ENCODE measurements at regions not wholly inside any gene's neighbourhood (a gene's known extent, or its start where the extent isn't known, plus 50 kb on each side); places are given as distances from the start of the nearest gene placed in this dataset.

DNA sequence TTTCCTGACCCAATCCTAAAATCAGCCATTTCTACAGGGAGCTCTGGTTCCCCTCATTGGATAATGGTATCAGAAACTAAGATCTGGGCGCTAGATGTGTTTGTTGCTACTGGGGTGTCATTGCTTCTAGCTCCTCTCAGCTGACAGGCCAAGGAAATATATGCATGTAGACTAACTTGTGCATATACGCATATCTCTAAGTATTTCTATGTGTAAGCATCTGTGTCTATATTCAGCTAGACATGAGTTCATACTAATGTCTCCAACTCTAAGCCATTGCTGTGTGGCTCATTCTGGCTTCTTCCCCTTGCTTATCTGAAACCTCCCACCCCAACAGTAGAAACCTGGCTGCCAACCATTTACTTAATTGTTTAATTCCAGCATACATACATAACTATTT lies 130.3 kb upstream of the MAGI3 start:
- Mint-ChIP-seq H3K36me3 (no peaks in the 10 kb centered on the region), H3K27ac (no peak overlapping the region), H3K27me3 (peaks cover 8% of the 10 kb centered on the region in 2 donors), H3K4me1 (no peaks in the 10 kb centered on the region), H3K4me3 (no peak overlapping the region), H3K9me3 (no peaks in the 10 kb centered on the region)
- DNase-seq = no peak
- no peak for ATAC-seq (replicated peaks)

DNA sequence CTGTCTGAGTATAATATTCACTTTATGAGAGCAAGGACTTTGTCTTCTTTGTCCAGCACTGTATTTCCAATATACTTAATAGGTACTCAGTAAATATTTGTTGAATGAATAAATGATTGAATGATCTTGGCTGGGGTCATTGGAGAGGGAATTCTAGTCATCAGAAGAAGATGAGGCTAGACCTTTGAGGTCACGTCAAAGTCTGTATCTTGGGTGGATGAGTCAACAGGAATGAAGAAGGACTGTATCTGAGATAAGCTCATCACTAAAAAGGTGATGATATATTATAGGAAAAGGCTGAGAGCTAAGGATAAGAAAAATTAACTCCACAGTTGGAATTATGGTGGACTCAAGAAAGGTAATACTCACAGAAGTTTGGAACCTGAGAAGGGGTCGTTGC lies 125.1 kb upstream of the MAGI3 start:
- Mint-ChIP-seq H3K36me3 (no peaks in the 10 kb centered on the region), H3K27me3 (peaks cover 8 to 10% of the 10 kb centered on the region in 2 donors), H3K9me3 (no peaks in the 10 kb centered on the region), H3K4me1 (no peaks in the 10 kb centered on the region), H3K4me3 (no peak overlapping the region), H3K27ac (no peak overlapping the region)
- ATAC-seq (replicated peaks) (no peak), DNase-seq (no peak)

DNA sequence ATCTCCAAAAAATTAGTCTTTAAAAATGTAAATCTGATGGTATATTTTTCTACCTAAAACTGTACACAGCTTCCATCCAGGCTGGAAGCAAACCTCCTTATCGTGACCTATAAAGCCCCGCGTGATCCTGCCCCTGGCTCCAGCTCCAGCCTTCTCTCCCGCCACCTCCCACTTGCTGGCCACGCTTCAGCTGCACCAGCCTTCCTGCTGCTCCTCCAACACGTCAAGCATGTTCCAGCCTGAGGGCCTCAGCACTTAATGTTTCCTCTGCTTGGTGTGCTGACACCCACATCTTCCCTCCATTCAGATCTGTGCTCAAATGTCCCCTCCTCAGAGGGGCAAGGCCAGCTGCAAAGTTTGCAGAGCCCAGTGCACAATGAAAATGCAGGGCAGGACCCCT lies 123.5 kb upstream of the MAGI3 start:
- H3K9me3 Mint-ChIP-seq = no peaks in the 10 kb centered on the region
- peaks cover 0 to 6% of the 10 kb centered on the region in 2 donors for H3K27me3 Mint-ChIP-seq
- ATAC-seq (replicated peaks) (no peak), DNase-seq (no peak)
- no peaks in the 10 kb centered on the region for H3K4me1 Mint-ChIP-seq
- H3K27ac Mint-ChIP-seq = no peak overlapping the region
- no peak overlapping the region for H3K4me3 Mint-ChIP-seq
- no peaks in the 10 kb centered on the region for H3K36me3 Mint-ChIP-seq

DNA sequence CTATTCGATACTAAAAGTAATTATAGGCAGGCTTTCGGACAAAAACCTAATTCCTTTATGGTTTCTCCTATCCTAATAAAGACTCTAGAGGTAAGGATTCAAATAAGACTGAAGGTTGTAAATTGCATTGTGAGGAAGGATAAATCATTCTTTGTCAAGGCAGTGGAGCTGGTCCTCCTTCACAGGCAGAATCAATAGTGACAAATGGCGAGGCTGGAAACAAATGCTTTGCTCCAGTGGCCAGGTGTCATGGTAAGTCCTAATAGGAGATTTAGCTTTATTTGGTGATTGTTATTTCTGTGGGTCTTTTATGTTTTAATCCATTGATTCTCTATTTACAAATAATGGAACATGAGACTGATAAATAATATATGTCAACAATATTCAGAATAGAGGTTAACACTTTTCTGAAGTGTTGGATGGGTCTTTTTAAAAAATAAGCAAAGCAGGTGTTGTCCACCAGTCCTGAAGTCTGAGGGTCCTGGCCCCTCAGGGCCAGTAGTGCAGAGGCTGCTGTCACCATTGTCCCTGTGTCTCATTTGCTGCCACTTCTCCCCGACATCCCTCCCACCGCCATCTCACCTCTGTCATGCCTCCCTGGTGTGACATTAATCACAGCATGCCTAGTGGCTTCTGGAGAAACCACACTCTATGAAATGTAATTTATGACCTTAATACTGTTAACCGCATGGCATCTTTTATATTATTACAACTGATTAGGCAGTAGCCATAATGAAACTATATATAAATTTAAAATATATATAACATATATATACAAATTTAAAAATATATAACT lies 120.9 kb upstream of the MAGI3 start:
- H3K36me3 Mint-ChIP-seq = no peaks in the 10 kb centered on the region
- no peaks in the 10 kb centered on the region for H3K9me3 Mint-ChIP-seq
- no peaks in the 10 kb centered on the region for H3K4me1 Mint-ChIP-seq
- DNase-seq (no peak), ATAC-seq (replicated peaks) (no peak)
- H3K4me3 Mint-ChIP-seq = no peak overlapping the region
- H3K27me3 Mint-ChIP-seq = peaks cover 0 to 11% of the 10 kb centered on the region in 2 donors
- no peak overlapping the region for H3K27ac Mint-ChIP-seq

DNA sequence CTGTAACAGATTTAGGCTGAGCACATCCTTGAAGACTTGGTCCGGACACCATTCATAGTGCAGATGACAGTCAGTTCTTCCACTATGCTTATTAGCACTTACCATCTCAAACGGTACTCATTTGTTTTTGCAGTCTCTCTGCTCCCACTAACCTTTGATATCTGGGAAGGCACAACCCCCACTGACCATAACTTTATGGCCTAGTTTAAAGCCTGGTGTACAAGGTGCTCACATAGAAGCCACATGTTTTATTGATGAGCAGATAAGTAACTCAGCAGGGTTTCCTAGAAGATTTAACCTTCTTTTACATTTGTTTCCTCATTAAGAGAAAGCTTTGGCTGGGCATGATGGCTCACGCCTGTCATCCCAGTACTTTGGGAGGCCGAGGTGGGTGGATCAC lies 119.3 kb upstream of the MAGI3 start:
- peaks cover 0 to 11% of the 10 kb centered on the region in 2 donors for H3K27me3 Mint-ChIP-seq
- H3K27ac Mint-ChIP-seq = no peak overlapping the region
- H3K4me3 Mint-ChIP-seq = no peak overlapping the region
- H3K9me3 Mint-ChIP-seq = no peaks in the 10 kb centered on the region
- ATAC-seq (replicated peaks) = no peak
- DNase-seq = no peak
- no peaks in the 10 kb centered on the region for H3K4me1 Mint-ChIP-seq
- no peaks in the 10 kb centered on the region for H3K36me3 Mint-ChIP-seq

DNA sequence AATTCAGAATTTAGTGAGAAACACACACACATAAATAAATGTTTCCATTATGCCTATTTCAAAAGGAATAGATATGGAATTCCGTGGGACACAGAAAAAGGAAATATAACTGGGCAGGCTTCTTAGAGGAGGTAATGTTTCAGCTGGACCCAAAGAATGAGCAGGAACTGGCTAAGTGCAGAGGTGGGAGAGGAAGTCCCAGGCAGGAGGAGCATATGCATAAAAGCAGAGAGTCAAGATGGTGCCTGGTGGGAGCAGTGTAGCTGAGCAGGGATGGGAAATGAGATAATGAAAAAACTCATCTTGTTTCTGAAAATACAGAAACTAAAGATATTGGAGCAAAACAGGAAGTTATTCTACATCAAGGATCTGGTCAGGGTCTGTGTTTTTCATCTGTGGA lies 115.2 kb upstream of the MAGI3 start:
- Mint-ChIP-seq H3K9me3 (no peaks in the 10 kb centered on the region), H3K36me3 (no peaks in the 10 kb centered on the region), H3K27me3 (peaks cover 6 to 19% of the 10 kb centered on the region in 2 donors), H3K4me3 (no peak overlapping the region), H3K27ac (no peak overlapping the region), H3K4me1 (no peaks in the 10 kb centered on the region)
- ATAC-seq (replicated peaks) (no peak), DNase-seq (no peak)

DNA sequence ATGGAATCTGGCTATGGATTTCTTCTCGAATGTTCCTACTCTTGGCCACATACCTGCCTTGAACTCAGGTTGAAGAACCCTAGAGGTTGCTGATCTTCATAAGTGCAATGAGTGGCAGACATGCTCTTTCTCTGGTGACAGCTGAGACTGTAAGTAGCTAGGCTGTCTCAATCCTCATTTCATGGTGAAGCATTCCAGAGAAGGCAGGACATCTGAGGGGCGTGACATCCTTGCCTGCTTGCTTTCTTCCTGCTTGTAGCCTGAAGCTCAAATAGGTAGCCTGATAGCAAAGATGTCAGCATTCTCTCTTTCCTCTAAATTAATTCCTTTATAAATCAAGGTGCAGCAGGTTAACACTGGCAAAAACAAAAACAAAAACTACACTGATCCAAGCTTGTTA lies 114.6 kb upstream of the MAGI3 start:
- no peak overlapping the region for H3K4me3 Mint-ChIP-seq

DNA sequence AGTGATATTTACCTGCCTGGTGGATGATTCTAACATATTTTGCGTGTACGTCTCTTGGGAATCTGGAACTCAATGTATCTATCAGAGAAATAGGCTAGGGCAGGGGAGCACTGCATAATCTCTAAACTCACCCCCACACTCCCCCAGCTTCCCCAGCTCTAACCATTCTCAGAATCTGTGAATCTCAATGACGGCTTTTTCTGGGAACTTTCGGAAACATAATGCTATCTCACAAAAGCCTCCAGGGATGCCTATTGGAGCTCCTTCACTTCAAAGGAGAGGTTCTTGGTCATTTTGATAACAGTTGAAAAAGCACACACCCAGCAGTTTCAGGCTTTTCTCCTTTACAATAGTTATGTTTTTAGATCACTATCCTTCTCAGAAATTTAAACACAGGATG lies 113.8 kb upstream of the MAGI3 start:
- Mint-ChIP-seq H3K36me3 (no peaks in the 10 kb centered on the region), H3K27me3 (peaks cover 16 to 32% of the 10 kb centered on the region in 2 donors), H3K27ac (no peak overlapping the region), H3K4me1 (no peaks in the 10 kb centered on the region), H3K9me3 (no peaks in the 10 kb centered on the region), H3K4me3 (no peak overlapping the region)
- ATAC-seq (replicated peaks) = no peak
- no peak for DNase-seq

More for the DNA sequence above, 114.6 kb upstream of the MAGI3 start:
- Mint-ChIP-seq H3K9me3 (no peaks in the 10 kb centered on the region), H3K27ac (no peak overlapping the region), H3K27me3 (peaks cover 12 to 25% of the 10 kb centered on the region in 2 donors), H3K4me1 (no peaks in the 10 kb centered on the region), H3K36me3 (no peaks in the 10 kb centered on the region)
- ATAC-seq (replicated peaks) = no peak
- DNase-seq = no peak

DNA sequence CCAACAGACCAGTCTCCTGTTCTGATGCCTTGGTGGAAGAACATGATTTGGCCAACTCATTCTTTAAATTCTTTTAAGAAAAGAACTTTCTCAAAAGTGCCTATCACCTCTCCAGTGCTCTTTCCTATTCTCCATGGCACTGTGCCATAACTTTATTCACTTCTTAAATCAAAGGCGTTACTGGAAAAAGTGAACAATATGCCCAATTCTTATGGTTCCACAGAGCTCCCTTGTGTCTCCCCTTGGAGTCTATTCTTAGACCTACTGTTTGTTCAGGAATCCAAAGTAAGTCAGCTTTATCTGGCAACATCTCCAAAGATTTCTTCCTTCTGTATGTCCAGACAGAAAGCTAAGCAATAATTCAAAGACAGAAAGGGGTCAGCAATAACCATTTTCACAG lies 111.9 kb upstream of the MAGI3 start:
- no peaks in the 10 kb centered on the region for H3K4me1 Mint-ChIP-seq
- no peaks in the 10 kb centered on the region for H3K9me3 Mint-ChIP-seq
- H3K27me3 Mint-ChIP-seq = peaks cover 16 to 34% of the 10 kb centered on the region in 2 donors
- H3K4me3 Mint-ChIP-seq = no peak overlapping the region
- H3K27ac Mint-ChIP-seq = no peak overlapping the region
- no peaks in the 10 kb centered on the region for H3K36me3 Mint-ChIP-seq
- ATAC-seq (replicated peaks) = no peak
- no peak for DNase-seq

DNA sequence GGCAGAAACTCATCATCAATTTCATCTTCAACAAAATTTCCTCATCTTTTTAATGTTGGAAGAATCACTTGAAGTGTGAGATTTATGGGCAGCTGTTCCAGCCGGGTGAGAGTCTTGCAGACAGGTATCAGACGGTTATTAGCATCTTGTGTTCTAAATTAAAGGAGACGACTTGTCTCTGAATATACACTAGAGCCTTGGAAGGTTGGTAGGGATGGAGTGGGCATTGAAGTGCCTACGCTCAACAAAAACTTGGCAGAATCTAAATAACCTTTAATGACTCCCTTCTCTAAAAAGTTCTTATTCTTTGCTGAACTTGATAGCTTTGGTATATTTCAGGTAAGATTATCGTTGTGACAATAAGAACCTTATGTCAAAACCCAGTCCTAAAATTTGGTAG lies 111.5 kb upstream of the MAGI3 start:
- Mint-ChIP-seq H3K27me3 (peaks cover 16 to 37% of the 10 kb centered on the region in 2 donors), H3K9me3 (no peaks in the 10 kb centered on the region), H3K27ac (no peak overlapping the region), H3K36me3 (no peaks in the 10 kb centered on the region), H3K4me3 (no peak overlapping the region), H3K4me1 (no peaks in the 10 kb centered on the region)
- ATAC-seq (replicated peaks) = no peak
- DNase-seq = no peak

DNA sequence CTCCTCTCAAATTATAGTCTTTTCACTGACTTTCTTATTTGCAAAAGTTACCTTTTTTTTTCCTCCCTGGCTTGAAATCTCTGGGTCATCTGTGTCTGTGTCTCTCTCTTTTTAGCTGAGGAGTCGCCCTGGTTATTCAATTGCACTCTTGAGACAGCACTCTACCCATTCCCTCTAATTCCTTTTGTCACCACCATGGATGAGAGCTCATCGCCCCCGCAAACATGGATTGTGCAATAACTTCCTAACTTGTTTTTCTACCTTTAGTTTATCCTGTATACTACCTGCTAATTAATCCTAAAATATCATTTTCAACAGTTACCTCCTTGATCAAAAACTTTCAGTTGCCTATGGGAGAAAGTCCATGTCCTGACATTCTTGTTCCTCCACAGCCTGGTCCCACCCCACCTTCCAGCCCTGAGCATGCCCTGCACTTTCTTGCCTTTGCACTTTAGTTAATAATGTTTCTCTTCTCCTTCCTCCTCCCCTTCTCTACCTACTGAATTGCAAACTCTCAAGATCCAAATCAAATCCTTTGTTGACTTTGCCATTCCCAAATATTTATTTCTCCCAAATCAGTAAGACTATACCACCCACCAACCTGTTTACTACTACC lies 110.4 kb upstream of the MAGI3 start:
- no peaks in the 10 kb centered on the region for H3K4me1 Mint-ChIP-seq

DNA sequence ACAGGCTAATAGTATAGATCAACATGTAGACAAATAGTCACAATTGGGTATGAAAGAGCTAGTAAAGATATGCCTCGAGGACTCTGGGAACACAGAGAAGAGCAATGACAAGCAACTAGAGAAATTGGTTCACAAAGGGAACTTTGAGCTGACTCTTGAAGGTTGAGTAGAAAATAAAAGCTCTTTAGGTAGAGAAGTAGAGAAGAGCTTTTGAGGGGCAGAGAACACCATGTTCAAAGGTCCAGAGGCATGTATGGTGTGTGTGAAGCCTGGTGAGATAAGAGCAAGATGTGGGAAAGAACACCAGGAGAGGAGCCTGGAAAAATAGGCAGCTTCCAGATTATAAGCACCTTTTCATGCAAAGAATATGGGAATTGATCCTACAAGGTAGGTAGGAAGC lies 109.7 kb upstream of the MAGI3 start:
- H3K9me3 Mint-ChIP-seq = no peaks in the 10 kb centered on the region
- H3K4me3 Mint-ChIP-seq = no peak overlapping the region
- peaks cover 16 to 37% of the 10 kb centered on the region in 2 donors for H3K27me3 Mint-ChIP-seq
- no peak overlapping the region for H3K27ac Mint-ChIP-seq
- no peaks in the 10 kb centered on the region for H3K36me3 Mint-ChIP-seq
- no peaks in the 10 kb centered on the region for H3K4me1 Mint-ChIP-seq
- DNase-seq (no peak), ATAC-seq (replicated peaks) (no peak)

More for the DNA sequence above, 110.4 kb upstream of the MAGI3 start:
- Mint-ChIP-seq H3K36me3 (no peaks in the 10 kb centered on the region), H3K27ac (no peak overlapping the region), H3K27me3 (peaks cover 16 to 37% of the 10 kb centered on the region in 2 donors), H3K9me3 (no peaks in the 10 kb centered on the region), H3K4me3 (no peak overlapping the region)
- DNase-seq = no peak
- no peak for ATAC-seq (replicated peaks)

DNA sequence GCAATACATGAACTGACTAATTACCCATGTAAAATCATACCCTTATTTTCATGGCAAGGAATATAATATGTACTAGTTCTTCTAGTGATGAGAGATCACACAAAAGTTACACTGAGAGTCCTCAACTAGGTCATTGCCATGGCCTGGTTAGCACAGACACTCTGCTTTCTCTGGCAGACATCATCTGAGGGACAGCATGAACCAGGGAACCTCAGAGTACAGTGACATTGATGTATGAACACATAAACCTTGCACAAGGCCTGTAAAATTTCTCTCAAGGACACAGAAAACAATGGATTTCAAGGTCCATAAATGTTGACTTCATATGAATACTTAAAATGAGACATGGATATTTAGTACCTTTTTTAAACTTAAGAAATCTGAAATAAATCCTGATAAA lies 108.8 kb upstream of the MAGI3 start:
- Mint-ChIP-seq H3K4me1 (no peaks in the 10 kb centered on the region), H3K27me3 (peaks cover 16 to 37% of the 10 kb centered on the region in 2 donors), H3K27ac (no peak overlapping the region), H3K9me3 (no peaks in the 10 kb centered on the region), H3K4me3 (no peak overlapping the region), H3K36me3 (no peaks in the 10 kb centered on the region)
- ATAC-seq (replicated peaks) = no peak
- no peak for DNase-seq

DNA sequence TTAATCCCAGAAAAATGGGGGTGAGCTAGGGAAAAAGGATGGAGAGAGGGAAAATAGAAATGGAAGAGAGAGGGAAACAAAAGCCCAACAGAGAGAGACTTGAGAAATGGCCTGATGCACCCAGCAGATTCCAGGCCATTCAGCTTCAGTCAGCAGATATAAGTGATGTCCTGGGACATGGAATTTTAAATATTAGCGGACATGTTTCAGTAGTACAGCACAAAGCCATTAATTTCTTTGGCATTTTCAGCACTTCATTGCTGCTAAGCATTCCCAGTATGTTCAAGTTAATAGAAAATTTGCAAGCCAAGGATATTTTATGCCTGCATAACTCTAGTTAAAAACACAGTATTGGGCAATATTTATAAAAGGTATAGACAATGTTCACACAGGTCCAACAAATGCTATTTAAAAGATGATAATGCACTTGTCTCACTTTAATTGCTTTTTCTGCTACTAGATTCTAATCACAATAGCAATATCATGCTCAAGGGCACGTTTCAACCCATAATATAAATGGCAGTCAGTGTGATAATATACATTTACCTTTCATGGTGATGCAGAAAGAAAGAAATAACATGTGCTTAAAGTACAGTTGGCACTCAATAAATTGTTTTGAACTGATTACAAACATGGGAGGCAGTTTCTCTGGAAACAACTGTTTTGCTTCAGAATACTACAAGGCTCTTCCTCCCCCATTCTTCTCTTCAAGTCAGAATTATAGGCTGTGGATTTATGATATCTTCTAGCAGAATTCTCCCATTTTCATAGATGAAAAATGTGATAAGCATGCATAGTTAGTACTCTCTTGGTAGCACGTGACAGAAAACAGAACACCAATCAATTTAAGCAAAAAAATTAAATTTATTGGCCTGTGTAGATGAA lies 108.1 kb upstream of the MAGI3 start:
- H3K27ac Mint-ChIP-seq = no peak overlapping the region
- no peaks in the 10 kb centered on the region for H3K36me3 Mint-ChIP-seq
- no peak for DNase-seq
- no peak for ATAC-seq (replicated peaks)
- no peaks in the 10 kb centered on the region for H3K9me3 Mint-ChIP-seq
- no peaks in the 10 kb centered on the region for H3K4me1 Mint-ChIP-seq
- H3K4me3 Mint-ChIP-seq = no peak overlapping the region
- H3K27me3 Mint-ChIP-seq = peaks cover 16 to 37% of the 10 kb centered on the region in 2 donors
